Activated T-helper 17 cell treated with anti-CD3 and anti-CD28 coated beads, Interleukin-2, amount 50 U/mL, for 72 hours (primary cell): ENCODE measurements at regions not wholly inside any gene's neighbourhood (a gene's known extent, or its start where the extent isn't known, plus 50 kb on each side); places are given as distances from the start of the nearest gene placed in this dataset.

Experiments
- ATAC-seq: fragments of 150-1000 bp; cut with Tn5 transposase; replicated peaks from 2 replicates; pipeline ENCODE4 v1.10.0; 2021; ENCODE audit warnings: mild to moderate bottlenecking, moderate library complexity
- H3K27ac Mint-ChIP-seq: one replicate; pipeline ENCODE4 v1.8.0; 2022; ENCODE audit warnings: mixed read lengths
- H3K27me3 Mint-ChIP-seq: one replicate; pipeline ENCODE4 v1.8.0; 2022; ENCODE audit warnings: mixed read lengths
- H3K36me3 Mint-ChIP-seq: one replicate; pipeline ENCODE4 v1.8.0; 2022; ENCODE audit warnings: low read depth, mild to moderate bottlenecking, mixed read lengths
- H3K4me1 Mint-ChIP-seq: one replicate; pipeline ENCODE4 v1.8.0; 2022; ENCODE audit warnings: mixed read lengths
- H3K4me3 Mint-ChIP-seq: one replicate; pipeline ENCODE4 v1.8.0; 2022; ENCODE audit warnings: mild to moderate bottlenecking, mixed read lengths
- H3K9me3 Mint-ChIP-seq: one replicate; pipeline ENCODE4 v1.8.0; 2022; ENCODE audit warnings: mixed read lengths

GRCh38 chr9:129263836-129264235 lies 85.8 kb upstream of the IER5L start:
- Mint-ChIP-seq H3K9me3 (no peaks in the 10 kb centered on the region), H3K4me3 (no peak overlapping the region), H3K27ac (no peak overlapping the region), H3K4me1 (peaks cover 18% of the 10 kb centered on the region), H3K36me3 (no peaks in the 10 kb centered on the region), H3K27me3 (no peaks in the 10 kb centered on the region)
- ATAC-seq, result no peak

GRCh38 chr9:129262261-129262660 lies 84.2 kb upstream of the IER5L start:
- Mint-ChIP-seq H3K27ac (peak overlapping the region; percentile 82), H3K9me3 (no peaks in the 10 kb centered on the region), H3K27me3 (no peaks in the 10 kb centered on the region), H3K4me1 (peaks cover 19% of the 10 kb centered on the region), H3K36me3 (no peaks in the 10 kb centered on the region), H3K4me3 (peak overlapping the region; percentile 67)
- ATAC-seq, result no peak

DNA sequence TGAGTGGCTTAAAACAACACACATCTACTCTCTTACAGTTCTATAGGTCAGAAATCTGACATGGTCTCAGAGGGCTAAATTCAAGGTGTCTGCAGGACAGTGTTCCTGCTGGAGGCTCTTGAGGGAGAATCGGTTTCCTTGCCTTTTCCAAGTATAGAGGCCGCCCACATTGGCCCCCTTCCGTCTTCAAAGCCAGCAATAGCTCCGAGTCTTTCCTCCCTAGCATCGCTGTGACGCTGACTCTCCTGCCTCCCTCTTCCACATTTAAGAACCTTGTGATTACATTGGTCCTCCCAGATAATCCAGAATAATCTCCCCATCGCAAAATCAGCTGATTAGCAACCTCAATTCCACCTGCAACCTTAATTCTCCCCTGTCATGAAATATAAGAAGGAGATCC lies 81.3 kb upstream of the IER5L start:
- Mint-ChIP-seq H3K4me3 (peak overlapping the region; percentile 67), H3K9me3 (no peaks in the 10 kb centered on the region), H3K36me3 (no peaks in the 10 kb centered on the region), H3K27ac (no peak overlapping the region), H3K4me1 (peaks cover 19% of the 10 kb centered on the region), H3K27me3 (no peaks in the 10 kb centered on the region)
- no peak for ATAC-seq

DNA sequence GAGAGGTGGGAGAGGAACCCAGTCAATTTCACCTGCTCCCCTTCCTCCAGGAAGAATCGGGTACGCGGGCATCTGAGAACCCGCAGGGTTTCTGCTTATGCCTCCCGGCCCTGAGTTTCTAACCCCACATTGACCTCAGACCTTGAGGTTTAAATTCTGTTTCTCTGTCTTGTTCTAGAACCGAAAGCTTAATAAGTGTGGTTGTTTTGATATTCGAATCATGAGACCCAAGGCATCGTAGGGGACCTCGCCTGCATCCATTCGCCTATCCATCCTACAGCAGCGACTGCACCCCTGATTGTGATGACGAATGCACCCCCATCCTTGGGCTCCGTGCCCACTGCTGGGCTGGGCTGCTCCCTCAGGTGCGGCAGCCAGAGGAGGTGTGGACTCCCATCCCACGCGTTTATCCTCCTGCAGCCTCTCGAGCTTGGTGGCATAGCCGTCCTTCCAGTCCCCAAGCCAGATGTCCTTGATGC lies 80.8 kb upstream of the IER5L start:
- H3K4me3 Mint-ChIP-seq, result peak overlapping the region; percentile 67
- H3K4me1 Mint-ChIP-seq, result peaks cover 19% of the 10 kb centered on the region
- peak; percentile 19 for ATAC-seq
- H3K27ac Mint-ChIP-seq, result no peak overlapping the region
- no peaks in the 10 kb centered on the region for H3K9me3 Mint-ChIP-seq
- no peaks in the 10 kb centered on the region for H3K36me3 Mint-ChIP-seq
- no peaks in the 10 kb centered on the region for H3K27me3 Mint-ChIP-seq

- peak; percentile 92 for ATAC-seq
- Mint-ChIP-seq H3K27me3 (no peaks in the 10 kb centered on the region), H3K4me1 (peaks cover 19% of the 10 kb centered on the region), H3K9me3 (no peaks in the 10 kb centered on the region), H3K27ac (no peak overlapping the region), H3K36me3 (no peaks in the 10 kb centered on the region), H3K4me3 (peak overlapping the region; percentile 67)
Observed at GRCh38 chr9:129258124-129258822, 80.2 kb upstream of the IER5L start.

DNA sequence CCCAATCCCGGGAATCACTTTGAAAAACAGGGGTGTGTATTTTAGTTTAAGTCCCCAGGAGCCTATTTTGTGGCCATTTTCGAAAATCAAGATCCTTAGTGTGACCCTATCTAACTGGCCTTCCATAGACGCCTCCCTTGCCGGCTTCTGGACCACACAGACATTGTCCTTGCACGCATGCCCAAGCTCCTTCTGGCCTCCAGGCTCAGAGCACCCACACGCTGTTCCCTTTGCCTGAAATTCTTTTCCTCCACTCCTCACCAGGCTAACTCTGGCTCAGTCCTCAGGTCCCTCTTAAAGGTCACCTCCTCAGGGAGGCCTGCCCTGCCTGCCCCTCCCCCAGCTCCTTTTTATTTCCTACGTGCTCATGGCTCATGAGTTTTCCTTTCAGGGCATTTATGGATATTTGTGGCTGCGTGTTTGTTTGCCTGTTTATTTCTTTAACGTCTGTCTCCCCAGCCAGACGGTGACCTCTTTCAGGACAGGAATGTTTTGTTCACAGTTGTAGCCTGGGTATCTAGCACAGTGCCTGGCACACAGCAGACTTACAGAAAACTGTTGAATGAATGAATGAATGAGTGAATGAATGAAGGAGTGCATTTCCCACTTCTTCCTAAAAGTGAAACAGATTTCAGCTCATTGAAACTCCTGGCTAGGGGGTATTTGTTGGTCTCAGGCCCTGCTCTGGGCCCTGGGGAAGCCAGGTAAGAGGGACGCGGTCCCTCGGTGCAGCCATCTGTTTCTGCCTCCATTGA lies 79.1 kb upstream of the IER5L start:
- ATAC-seq, result no peak
- H3K27me3 Mint-ChIP-seq, result no peaks in the 10 kb centered on the region
- peaks cover 19% of the 10 kb centered on the region for H3K4me1 Mint-ChIP-seq
- no peak overlapping the region for H3K27ac Mint-ChIP-seq
- no peak overlapping the region for H3K4me3 Mint-ChIP-seq
- no peaks in the 10 kb centered on the region for H3K36me3 Mint-ChIP-seq
- H3K9me3 Mint-ChIP-seq, result no peaks in the 10 kb centered on the region

DNA sequence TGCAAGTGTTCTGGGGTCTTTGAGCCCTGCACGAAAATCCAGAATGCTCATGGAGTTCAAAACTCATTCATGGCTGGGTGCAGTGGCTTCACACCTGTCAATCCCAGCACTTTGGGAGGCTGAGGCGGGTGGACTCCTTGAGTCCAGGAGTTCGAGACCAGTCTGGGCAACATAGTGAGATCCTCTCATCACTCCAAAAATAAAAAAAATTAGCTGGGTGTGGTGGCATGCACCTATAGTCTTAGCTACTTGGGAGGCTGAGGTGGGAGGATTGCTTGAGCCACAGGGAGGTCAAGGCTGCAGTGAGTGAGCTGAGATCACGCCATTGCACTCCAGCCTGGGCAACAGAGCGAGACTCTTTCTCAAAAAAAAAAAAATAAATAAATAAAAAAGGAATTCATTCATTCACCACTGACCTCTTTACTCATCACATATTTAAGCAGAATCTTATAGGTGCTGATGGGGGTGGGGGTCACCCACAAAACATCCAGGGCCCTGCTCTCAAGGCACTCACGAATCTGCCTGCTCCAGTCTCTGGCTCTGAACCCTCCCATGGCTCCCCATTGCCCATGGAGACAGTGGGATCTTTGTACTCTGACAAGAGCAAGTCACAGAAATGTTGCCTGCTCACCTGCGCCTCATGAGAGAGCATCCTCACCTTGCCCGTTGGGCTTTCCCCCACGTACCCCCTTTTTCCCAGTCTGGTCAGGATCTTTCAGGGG lies 76.7 kb upstream of the IER5L start:
- no peak overlapping the region for H3K4me3 Mint-ChIP-seq
- H3K27me3 Mint-ChIP-seq, result no peaks in the 10 kb centered on the region
- H3K9me3 Mint-ChIP-seq, result no peaks in the 10 kb centered on the region
- no peak overlapping the region for H3K27ac Mint-ChIP-seq
- no peak for ATAC-seq
- peaks cover 7% of the 10 kb centered on the region for H3K4me1 Mint-ChIP-seq
- H3K36me3 Mint-ChIP-seq, result no peaks in the 10 kb centered on the region

GRCh38 chr9:129253803-129254381 lies 75.8 kb upstream of the IER5L start:
- Mint-ChIP-seq H3K4me3 (no peak overlapping the region), H3K4me1 (peaks cover 2% of the 10 kb centered on the region), H3K27ac (no peak overlapping the region), H3K27me3 (no peaks in the 10 kb centered on the region), H3K36me3 (no peaks in the 10 kb centered on the region), H3K9me3 (no peaks in the 10 kb centered on the region)
- ATAC-seq, result no peak

DNA sequence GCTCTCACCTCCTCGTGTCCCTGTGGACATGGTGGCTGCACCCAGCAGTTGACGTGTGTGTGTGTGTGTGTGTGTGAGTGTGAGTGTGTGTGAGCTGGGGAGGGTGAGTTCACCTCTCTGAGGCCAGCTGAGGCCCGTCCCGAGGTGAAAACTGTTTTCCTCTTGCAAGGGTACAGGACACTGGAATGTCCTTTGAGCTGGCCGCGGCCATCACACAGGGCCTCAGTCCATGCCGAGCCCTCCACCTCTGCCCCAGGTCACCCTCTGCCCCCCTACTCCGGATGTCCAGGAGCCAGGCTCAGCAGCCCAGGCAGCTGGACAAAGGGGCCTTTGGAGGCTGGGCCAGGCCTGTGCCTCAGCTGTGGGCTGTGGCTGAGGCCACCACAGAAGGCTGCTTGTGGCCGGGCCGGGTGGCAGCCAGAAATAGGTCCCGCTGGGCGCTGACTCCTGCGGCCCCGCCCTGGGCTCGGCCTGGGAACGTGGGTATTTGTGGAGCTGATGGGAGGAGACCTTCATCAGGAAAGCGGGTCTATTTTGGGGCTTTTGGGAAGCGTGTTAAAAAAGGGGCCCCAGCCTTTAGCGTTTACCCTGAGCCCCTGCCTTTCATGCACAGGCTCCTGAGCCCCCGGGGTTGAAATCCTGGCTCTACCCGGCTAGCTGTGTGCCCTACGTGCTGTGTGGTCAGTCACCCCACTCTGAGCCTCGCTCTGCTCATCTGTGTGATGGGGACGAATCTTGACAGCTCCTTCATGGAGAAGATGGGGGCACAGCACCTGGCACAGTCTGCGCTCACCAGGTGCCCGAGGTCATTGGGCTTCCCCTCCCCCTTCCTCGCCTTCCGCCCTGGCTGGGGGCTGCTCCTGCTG lies 75.1 kb upstream of the IER5L start:
- Mint-ChIP-seq H3K9me3 (no peaks in the 10 kb centered on the region), H3K27ac (no peak overlapping the region), H3K4me3 (no peak overlapping the region), H3K4me1 (no peaks in the 10 kb centered on the region), H3K27me3 (no peaks in the 10 kb centered on the region), H3K36me3 (no peaks in the 10 kb centered on the region)
- ATAC-seq, result no peak

DNA sequence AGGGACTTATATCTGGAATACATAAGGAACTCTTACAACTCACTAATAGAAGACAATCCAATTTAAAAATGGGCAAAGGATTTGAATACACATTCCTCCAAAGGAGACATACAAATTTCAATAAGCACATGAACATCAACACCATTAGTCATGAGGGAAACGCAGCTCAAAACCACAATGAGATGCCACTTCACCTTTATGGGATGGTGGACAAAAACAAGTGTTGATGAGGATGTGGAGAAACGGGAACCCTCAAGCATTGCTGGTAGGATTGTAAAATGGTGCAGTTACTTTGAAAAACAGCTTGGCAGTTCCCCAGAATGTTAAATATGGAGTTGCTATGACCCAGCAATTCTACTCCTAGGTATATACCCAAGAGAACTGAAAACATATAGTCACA lies 72.7 kb upstream of the IER5L start:
- H3K27ac Mint-ChIP-seq, result no peak overlapping the region
- no peak overlapping the region for H3K4me3 Mint-ChIP-seq
- H3K36me3 Mint-ChIP-seq, result no peaks in the 10 kb centered on the region
- H3K4me1 Mint-ChIP-seq, result no peaks in the 10 kb centered on the region
- no peak for ATAC-seq
- H3K9me3 Mint-ChIP-seq, result no peaks in the 10 kb centered on the region
- H3K27me3 Mint-ChIP-seq, result no peaks in the 10 kb centered on the region

DNA sequence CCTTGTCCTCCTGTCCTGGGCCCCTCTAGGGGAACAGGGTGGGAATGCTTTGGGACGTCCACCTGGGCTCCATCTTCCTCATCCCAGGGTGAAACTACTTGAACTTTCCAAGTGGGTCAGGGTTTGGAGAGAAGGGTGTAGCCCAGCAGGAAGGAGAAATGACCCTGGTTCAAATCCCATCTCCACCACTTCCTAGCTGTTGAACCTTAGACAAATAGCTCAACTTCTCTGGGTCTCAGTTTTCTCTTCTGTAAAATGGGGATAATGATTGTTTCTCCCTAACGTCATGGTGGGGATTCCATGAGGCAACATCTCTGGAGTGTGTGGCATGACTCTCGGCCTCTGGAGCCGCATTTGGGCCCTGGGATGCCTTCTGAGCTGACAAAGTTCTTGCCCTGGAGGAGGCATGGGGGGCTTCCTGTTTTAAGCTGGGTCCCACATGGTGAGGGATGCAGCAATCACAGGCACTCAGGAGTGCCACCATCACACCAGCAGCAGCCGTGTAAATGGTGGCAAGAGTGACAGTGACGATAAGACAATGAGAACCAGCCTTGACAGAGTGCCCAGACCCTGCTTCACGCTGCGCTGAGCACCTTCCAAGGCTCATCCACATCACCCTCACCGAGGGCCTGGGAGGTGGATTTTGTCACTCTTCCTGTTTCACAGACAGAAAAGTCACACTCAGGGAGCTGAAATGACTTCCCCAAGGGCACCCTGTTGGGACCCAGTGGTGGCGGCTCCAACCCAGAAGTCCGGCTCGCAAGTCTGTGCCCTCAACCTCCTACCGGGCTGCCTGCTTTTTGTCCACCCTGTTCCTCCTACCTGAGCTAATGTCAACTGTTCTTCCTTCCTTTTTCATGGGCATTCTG lies 69.5 kb upstream of the IER5L start:
- ATAC-seq, result no peak
- no peaks in the 10 kb centered on the region for H3K36me3 Mint-ChIP-seq
- H3K27me3 Mint-ChIP-seq, result no peaks in the 10 kb centered on the region
- H3K27ac Mint-ChIP-seq, result no peak overlapping the region
- no peaks in the 10 kb centered on the region for H3K4me1 Mint-ChIP-seq
- no peaks in the 10 kb centered on the region for H3K9me3 Mint-ChIP-seq
- no peak overlapping the region for H3K4me3 Mint-ChIP-seq

- Mint-ChIP-seq H3K4me3 (no peak overlapping the region), H3K36me3 (no peaks in the 10 kb centered on the region), H3K4me1 (no peaks in the 10 kb centered on the region), H3K9me3 (no peaks in the 10 kb centered on the region), H3K27me3 (no peaks in the 10 kb centered on the region), H3K27ac (no peak overlapping the region)
- ATAC-seq, result no peak
Observed at GRCh38 chr9:129245276-129245675, 67.2 kb upstream of the IER5L start.

DNA sequence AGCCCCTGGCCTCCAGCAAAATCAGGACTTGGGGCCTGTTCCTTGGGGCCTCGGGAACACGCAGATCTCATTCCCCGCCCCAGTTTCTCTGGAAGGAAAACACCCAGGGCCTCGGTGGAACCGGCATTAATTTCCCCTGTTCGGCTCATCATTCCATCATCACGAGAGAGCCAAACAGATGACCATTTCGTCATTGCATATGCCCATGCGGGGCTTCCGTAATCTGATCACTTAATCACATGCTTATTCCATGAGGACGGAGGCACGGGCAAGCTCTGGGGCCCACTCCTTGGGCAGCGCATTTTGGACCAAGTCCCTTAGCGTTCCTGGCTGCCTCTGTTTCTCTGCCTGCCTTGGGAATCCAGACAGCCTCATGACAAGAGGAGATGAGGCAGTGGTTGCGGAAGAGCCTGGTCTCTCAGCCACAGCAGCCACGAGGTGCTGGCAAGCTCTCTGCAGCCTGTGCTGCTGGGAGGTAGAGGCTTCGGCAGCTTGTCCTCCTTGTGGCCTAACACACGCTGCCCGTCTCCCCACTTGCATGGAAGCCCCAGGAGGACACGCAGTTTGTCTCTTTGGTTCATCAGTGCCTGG lies 65.0 kb upstream of the IER5L start:
- Mint-ChIP-seq H3K4me3 (no peak overlapping the region), H3K4me1 (peaks cover 3% of the 10 kb centered on the region), H3K27ac (no peak overlapping the region), H3K36me3 (no peaks in the 10 kb centered on the region), H3K27me3 (no peaks in the 10 kb centered on the region), H3K9me3 (no peaks in the 10 kb centered on the region)
- no peak for ATAC-seq
